ENCODE measurements at regions not wholly inside any gene's neighbourhood (a gene's known extent, or its start where the extent isn't known, plus 50 kb on each side); places are given as distances from the start of the nearest gene placed in this dataset.
"Not testable (repeated sequence)": the region's sequence is repeated elsewhere in the genome, so short reads cannot be mapped to it uniquely, and the experiment has no call there.

GRCh38 chr17:77786740-77787505 lies 171.6 kb upstream of the TNRC6C start:
- DNase-seq: no peak

- DNase-seq: no peak
Measured at GRCh38 chr17:77790143-77790829, 168.2 kb upstream of the TNRC6C start.

GRCh38 chr17:77792626-77793025 lies 165.9 kb upstream of the TNRC6C start:
- DNase-seq: no peak

- DNase-seq: no peak
Measured at GRCh38 chr17:77793146-77793970, 165.1 kb upstream of the TNRC6C start.

- DNase-seq: no peak
Measured at GRCh38 chr17:77793971-77794235, 164.6 kb upstream of the TNRC6C start.

- DNase-seq: no peak
Measured at GRCh38 chr17:77794846-77795245, 163.7 kb upstream of the TNRC6C start.

GRCh38 chr17:77795685-77796084 lies 162.8 kb upstream of the TNRC6C start:
- DNase-seq: no peak

GRCh38 chr17:77796176-77796860 lies 162.2 kb upstream of the TNRC6C start:
- DNase-seq: no peak

GRCh38 chr17:77798031-77798430 lies 160.5 kb upstream of the TNRC6C start:
- no peak for DNase-seq

GRCh38 chr17:77798481-77798880 lies 160.0 kb upstream of the TNRC6C start:
- DNase-seq: no peak

GRCh38 chr17:77800816-77801215 lies 157.7 kb upstream of the TNRC6C start:
- no peak for DNase-seq

GRCh38 chr17:77801545-77802332 lies 156.8 kb upstream of the TNRC6C start:
- no peak for DNase-seq

- no peak for DNase-seq
Measured at GRCh38 chr17:77802333-77802615, 156.2 kb upstream of the TNRC6C start.

GRCh38 chr17:77802811-77803220 lies 155.7 kb upstream of the TNRC6C start:
- DNase-seq: no peak

GRCh38 chr17:77803726-77804125 lies 154.8 kb upstream of the TNRC6C start:
- no peak for DNase-seq

- no peak for DNase-seq
Measured at GRCh38 chr17:77804796-77805426, 153.6 kb upstream of the TNRC6C start.

GRCh38 chr17:77805970-77806369 lies 152.5 kb upstream of the TNRC6C start:
- DNase-seq: not testable (repeated sequence)

GRCh38 chr17:77807051-77807745 lies 151.3 kb upstream of the TNRC6C start:
- no peak for DNase-seq

- no peak for DNase-seq
Measured at GRCh38 chr17:77807746-77808441, 150.6 kb upstream of the TNRC6C start.

GRCh38 chr17:77808686-77809425 lies 149.6 kb upstream of the TNRC6C start:
- DNase-seq: no peak
